B cell (primary cell): ENCODE measurements at regions not wholly inside any gene's neighbourhood (a gene's known extent, or its start where the extent isn't known, plus 50 kb on each side); places are given as distances from the start of the nearest gene placed in this dataset.

ENCODE experiments used
- ATAC-seq: fragments of 200-7000 bp; cut with Tn5 transposase; one replicate; pipeline ENCODE4 v1.10.0; 2021; ENCODE audit warnings: low read depth, mild to moderate bottlenecking, moderate number of reproducible peaks, moderate library complexity
- CTCF ChIA-PET: fragments of 350-600 bp; sonication (Branson Sonifier 250); formaldehyde crosslinking; loops from one replicate; lab custom pipeline; 2021; ENCODE audit warnings: antibody characterized with exemption, inconsistent platforms; lab: Charles Lee
- POLR2A ChIA-PET: fragments of 350-600 bp; sonication (Branson Sonifier 250); formaldehyde crosslinking; loops from one replicate; lab custom pipeline; 2021; ENCODE audit warnings: antibody characterized with exemption; lab: Charles Lee
- DNase-seq: peaks from one replicate; pipeline ENCODE4 v3.0.0; 2013
- H2AFZ ChIP-seq: 2 replicates; pipeline ENCODE4 v1.6.1; 2012; ENCODE audit warnings: mild to moderate bottlenecking, low read depth, low read length; ENCODE audit not compliant: insufficient read depth, poor library complexity, severe bottlenecking
- H3K27ac ChIP-seq, 2 donors: 1 replicate in 1 of 2; 2 replicates in 1 of 2; pipeline ENCODE4 v1.5.1; 2012 to 2013; ENCODE audit warnings: low read length in 2 of 2, mild to moderate bottlenecking in 2 of 2, moderate library complexity in 1 of 2
- H3K27me3 ChIP-seq, 4 experiments: fragments of 200-600 bp in 1 of 4; sonication (generic) in 1 of 4; replicated peaks in 1 of 4; 1 replicate in 2 of 4; 2 replicates in 2 of 4; pipeline versions ENCODE4 v1.6.1 to v1.7.0; 2013 to 2016; ENCODE audit warnings: low read length in 3 of 4, mild to moderate bottlenecking in 2 of 4, mixed read lengths in 1 of 4, moderate library complexity in 1 of 4; ENCODE audit not compliant: insufficient read depth in 4 of 4, control insufficient read depth in 3 of 4; ENCODE audit errors: control extremely low read depth in 1 of 4
- H3K36me3 ChIP-seq, 2 experiments: replicated peaks in 1 of 2; 1 replicate in 1 of 2; 2 replicates in 1 of 2; pipeline versions ENCODE4 v1.6.1 to v1.7.1; 2013; ENCODE audit warnings: low read length in 1 of 2; ENCODE audit not compliant: insufficient read depth in 2 of 2, control insufficient read depth in 1 of 2; ENCODE audit errors: control extremely low read depth in 1 of 2, extremely low read depth in 1 of 2
- H3K4me1 ChIP-seq, 2 donors: fragments of 200-600 bp in 1 of 2; sonication (generic) in 1 of 2; 1 replicate in 1 of 2; 2 replicates in 1 of 2; pipeline versions ENCODE4 v1.5.1 to v1.6.1; 2013 to 2017; ENCODE audit warnings: low read length in 2 of 2; ENCODE audit not compliant: control insufficient read depth in 2 of 2, insufficient read depth in 2 of 2
- H3K4me2 ChIP-seq: replicated peaks from 2 replicates; pipeline ENCODE3; 2012; ENCODE audit warnings: mild to moderate bottlenecking, low read depth, low read length; ENCODE audit not compliant: poor library complexity, severe bottlenecking
- H3K4me3 ChIP-seq, 5 experiments: fragments of 200-600 bp in 1 of 5; sonication (generic) in 1 of 5; 1 replicate in 3 of 5; 2 replicates in 2 of 5; pipeline versions ENCODE4 v1.5.1 to v1.7.0; 2011 to 2016; ENCODE audit warnings: low read length in 4 of 5, mild to moderate bottlenecking in 4 of 5, low read depth in 2 of 5, control low read depth in 1 of 5, moderate library complexity in 1 of 5; ENCODE audit not compliant: insufficient read depth in 1 of 5; ENCODE audit errors: control extremely low read depth in 1 of 5, extremely low read depth in 1 of 5
- H3K79me2 ChIP-seq: fragments of 200-600 bp; sonication (generic); one replicate; pipeline ENCODE4 v1.6.0; 2016; ENCODE audit warnings: low read length; ENCODE audit not compliant: control insufficient read depth, insufficient read depth
- H3K9ac ChIP-seq: fragments of 200-600 bp; sonication (generic); 2 replicates; pipeline ENCODE4 v1.6.1; 2017; ENCODE audit warnings: mild to moderate bottlenecking, low read length, moderate library complexity
- H3K9me3 ChIP-seq, 3 donors: one replicate each; pipeline versions ENCODE4 v1.6.1 to v1.7.1; 2013; ENCODE audit warnings: low read length in 2 of 3; ENCODE audit not compliant: control insufficient read depth in 2 of 3, insufficient read depth in 1 of 3; ENCODE audit errors: control extremely low read depth in 1 of 3
- H4K20me1 ChIP-seq: 2 replicates; pipeline ENCODE4 v1.6.0; 2012; ENCODE audit warnings: mild to moderate bottlenecking, low read length; ENCODE audit not compliant: insufficient read depth, control insufficient read depth, poor library complexity, severe bottlenecking
- H3K27ac Mint-ChIP-seq: one replicate; pipeline ENCODE4 v1.8.0; 2021; ENCODE audit warnings: mixed read lengths
- H3K27me3 Mint-ChIP-seq: one replicate; pipeline ENCODE4 v1.8.0; 2021; ENCODE audit warnings: mixed read lengths
- H3K4me1 Mint-ChIP-seq: one replicate; pipeline ENCODE4 v1.8.0; 2021; ENCODE audit warnings: mixed read lengths
- H3K4me3 Mint-ChIP-seq: one replicate; pipeline ENCODE4 v1.8.0; 2021; ENCODE audit warnings: mixed read lengths
- H3K9me3 Mint-ChIP-seq: one replicate; pipeline ENCODE4 v1.8.0; 2022; ENCODE audit warnings: mixed read lengths; ENCODE audit not compliant: insufficient read depth
- CTCF ChIP-seq: fragments of 200-600 bp; IDR thresholded peaks from one replicate; pipeline ENCODE4 v1.8.0; 2022; ENCODE audit warnings: antibody characterized with exemption, mild to moderate bottlenecking
- EZH2 ChIP-seq: IDR thresholded peaks from 2 replicates; pipeline ENCODE4 v1.6.1; 2012; ENCODE audit warnings: borderline replicate concordance, low read depth, mild to moderate bottlenecking, moderate library complexity, low read length; ENCODE audit not compliant: insufficient read depth, poor library complexity, severe bottlenecking
- WGBS: methylation state at CpG from one replicate; pipeline ENCODE4 v1.1.5; 2013; ENCODE audit warnings: missing lambda C conversion rate; ENCODE audit not compliant: insufficient coverage; 5-methylcytosine and 5-hydroxymethylcytosine counted together
- intact Hi-C: fragments of 100-400 bp; cut with micrococcal nuclease; formaldehyde crosslinking; loops from one replicate; pipeline ENCODE4 v1.10.0; 2022

GRCh38 chr6:91681296-91681695 is 1094.4 kb upstream of the MAP3K7 start:
- Mint-ChIP-seq H3K9me3 (peaks cover 5% of the 10 kb centered on the region), H3K4me3 (no peak overlapping the region), H3K27ac (no peak overlapping the region), H3K4me1 (no peaks in the 10 kb centered on the region), H3K27me3 (no peaks in the 10 kb centered on the region)
- POLR2A ChIA-PET: no interaction called here
- Histone ChIP-seq H3K4me2 (no peak overlapping the region), H3K27me3 (no peaks in the 10 kb centered on the region), H3K4me3 (no peak overlapping the region), H3K4me1 (no peaks in the 10 kb centered on the region), H3K36me3 (no peaks in the 10 kb centered on the region), H3K27ac (no peak overlapping the region), H3K9ac (no peak overlapping the region), H4K20me1 (no peaks in the 10 kb centered on the region), H3K9me3 (no peaks in the 10 kb centered on the region), H2AFZ (no peak overlapping the region), H3K79me2 (no peaks in the 10 kb centered on the region)
- no peak for DNase-seq
- intact Hi-C loops: no loop called here
- no peak for ATAC-seq
- CTCF ChIA-PET: no interaction called here
- TF ChIP-seq CTCF (no peak), EZH2 (no peak)
- 85% methylated on average over 7 of the region's 7 CpGs for WGBS

- ATAC-seq (no peak), DNase-seq (no peak)
- no peak overlapping the region for H3K9ac ChIP-seq
- no peaks in the 10 kb centered on the region for H3K36me3 ChIP-seq
- H4K20me1 ChIP-seq: no peaks in the 10 kb centered on the region
- H3K27ac Mint-ChIP-seq: no peak overlapping the region
- no peaks in the 10 kb centered on the region for H3K27me3 Mint-ChIP-seq
- WGBS: 79% methylated on average over 3 of the region's 5 CpGs
- intact Hi-C loops: no loop called here
- no peak for TF ChIP-seq EZH2
- no peak for TF ChIP-seq CTCF
- no peak overlapping the region for H2AFZ ChIP-seq
- no peaks in the 10 kb centered on the region for H3K27me3 ChIP-seq
- no peak overlapping the region for H3K4me2 ChIP-seq
- H3K4me1 ChIP-seq: no peaks in the 10 kb centered on the region
- H3K9me3 ChIP-seq: peaks cover 0 to 4% (median 0%) of the 10 kb centered on the region in 3 donors
- ChIA-PET CTCF (no interaction called here), POLR2A (no interaction called here)
- no peaks in the 10 kb centered on the region for H3K79me2 ChIP-seq
- H3K4me3 ChIP-seq: no peak overlapping the region
- H3K27ac ChIP-seq: no peak overlapping the region
- H3K4me1 Mint-ChIP-seq: no peaks in the 10 kb centered on the region
- no peak overlapping the region for H3K4me3 Mint-ChIP-seq
- peaks cover 5% of the 10 kb centered on the region for H3K9me3 Mint-ChIP-seq
Measured at GRCh38 chr6:91678679-91679446, 1092.0 kb upstream of the MAP3K7 start.
